Left lung (tissue), 4 donors: ENCODE measurements at regions not wholly inside any gene's neighbourhood (a gene's known extent, or its start where the extent isn't known, plus 50 kb on each side); places are given as distances from the start of the nearest gene placed in this dataset.

ENCODE experiments used
- ATAC-seq: fragments of 200-7000 bp; cut with Tn5 transposase; one replicate; pipeline ENCODE4 v1.9.1; 2020; ENCODE audit warnings: moderate library complexity
- DNase-seq, 4 donors: peaks; one replicate each; pipeline ENCODE4 v3.0.0-alpha.2; 2013 to 2020
- H3K27ac ChIP-seq, 2 donors: fragments of 200-600 bp; sonication (generic) in 1 of 2; one replicate each; pipeline versions ENCODE4 v1.5.0 to v1.8.0; 2020 to 2021
- H3K27me3 ChIP-seq, 2 donors: fragments of 200-600 bp; sonication (generic) in 1 of 2; one replicate each; pipeline versions ENCODE4 v1.5.0 to v1.8.0; 2020 to 2021
- H3K36me3 ChIP-seq, 2 donors: fragments of 200-600 bp; sonication (generic) in 1 of 2; one replicate each; pipeline versions ENCODE4 v1.5.0 to v1.8.0; 2020 to 2021
- H3K4me1 ChIP-seq, 2 donors: fragments of 200-600 bp; one replicate each; pipeline ENCODE4 v1.8.0; 2021
- H3K4me3 ChIP-seq, 2 donors: fragments of 200-600 bp; sonication (generic) in 1 of 2; one replicate each; pipeline versions ENCODE4 v1.5.0 to v1.8.0; 2020 to 2021; ENCODE audit warnings: mild to moderate bottlenecking in 1 of 2
- H3K9me3 ChIP-seq, 2 donors: fragments of 200-600 bp; sonication (generic) in 1 of 2; one replicate each; pipeline versions ENCODE4 v1.5.0 to v1.8.0; 2020 to 2021
- intact Hi-C, 2 donors: fragments of 100-400 bp; cut with DNase I; formaldehyde crosslinking; loops; one replicate each; pipeline versions ENCODE4 v1.11.2 to v1.14.2; 2022
- TF ChIP-seq, protein P1 (sequence below), 2 donors: fragments of 200-600 bp; sonication (generic) in 1 of 2; IDR thresholded peaks; one replicate each; pipeline versions ENCODE4 v1.5.0 to v1.8.0; 2021; ENCODE audit warnings: antibody characterized with exemption in 2 of 2
- donor health status: DM: no; HTN: yes; CAD: no.
- donor health status: DM: no; HTN: no; CAD: no.

- Histone ChIP-seq H3K4me3 (no peak overlapping the region), H3K36me3 (no peaks in the 10 kb centered on the region), H3K4me1 (no peaks in the 10 kb centered on the region), H3K9me3 (no peaks in the 10 kb centered on the region), H3K27ac (no peak overlapping the region), H3K27me3 (no peaks in the 10 kb centered on the region)
- intact Hi-C loops = no loop called here
- TF ChIP-seq, protein P1, sequence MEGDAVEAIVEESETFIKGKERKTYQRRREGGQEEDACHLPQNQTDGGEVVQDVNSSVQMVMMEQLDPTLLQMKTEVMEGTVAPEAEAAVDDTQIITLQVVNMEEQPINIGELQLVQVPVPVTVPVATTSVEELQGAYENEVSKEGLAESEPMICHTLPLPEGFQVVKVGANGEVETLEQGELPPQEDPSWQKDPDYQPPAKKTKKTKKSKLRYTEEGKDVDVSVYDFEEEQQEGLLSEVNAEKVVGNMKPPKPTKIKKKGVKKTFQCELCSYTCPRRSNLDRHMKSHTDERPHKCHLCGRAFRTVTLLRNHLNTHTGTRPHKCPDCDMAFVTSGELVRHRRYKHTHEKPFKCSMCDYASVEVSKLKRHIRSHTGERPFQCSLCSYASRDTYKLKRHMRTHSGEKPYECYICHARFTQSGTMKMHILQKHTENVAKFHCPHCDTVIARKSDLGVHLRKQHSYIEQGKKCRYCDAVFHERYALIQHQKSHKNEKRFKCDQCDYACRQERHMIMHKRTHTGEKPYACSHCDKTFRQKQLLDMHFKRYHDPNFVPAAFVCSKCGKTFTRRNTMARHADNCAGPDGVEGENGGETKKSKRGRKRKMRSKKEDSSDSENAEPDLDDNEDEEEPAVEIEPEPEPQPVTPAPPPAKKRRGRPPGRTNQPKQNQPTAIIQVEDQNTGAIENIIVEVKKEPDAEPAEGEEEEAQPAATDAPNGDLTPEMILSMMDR (IDR thresholded peaks at IDR 0.05) = no peak
- DNase-seq = no peak
- no peak for ATAC-seq
These were observed 82.2 kb downstream of the MRPL32 start for GRCh38 chr7:43014406-43014805.

DNA sequence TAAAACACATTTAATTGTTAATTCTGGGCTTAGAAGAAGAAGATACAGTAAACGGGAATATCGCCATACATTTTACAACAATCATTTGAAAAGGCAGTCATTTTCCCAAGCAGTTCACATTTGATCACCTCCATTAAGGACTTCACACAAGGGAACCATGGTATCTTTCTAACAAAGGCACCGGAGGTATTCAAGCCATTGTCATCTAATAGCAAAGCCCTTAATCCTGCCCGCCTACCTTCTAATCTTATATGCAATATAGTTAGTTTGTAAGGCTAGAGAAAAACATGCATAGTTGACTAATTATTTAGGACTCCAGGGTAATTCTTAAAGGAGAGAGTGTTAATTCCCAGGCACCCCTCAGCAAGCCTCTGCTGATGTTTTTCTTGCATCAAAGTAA is 83.1 kb downstream of the MRPL32 start:
- ATAC-seq (no peak), DNase-seq (no peak)
- intact Hi-C loops = no loop called here
- no peak overlapping the region for H3K4me3 ChIP-seq
- no peaks in the 10 kb centered on the region for H3K9me3 ChIP-seq
- H3K27ac ChIP-seq = no peak overlapping the region
- H3K27me3 ChIP-seq = no peaks in the 10 kb centered on the region
- no peaks in the 10 kb centered on the region for H3K4me1 ChIP-seq
- no peaks in the 10 kb centered on the region for H3K36me3 ChIP-seq
- TF ChIP-seq, protein P1 (IDR thresholded peaks at IDR 0.05) = no peak

DNA sequence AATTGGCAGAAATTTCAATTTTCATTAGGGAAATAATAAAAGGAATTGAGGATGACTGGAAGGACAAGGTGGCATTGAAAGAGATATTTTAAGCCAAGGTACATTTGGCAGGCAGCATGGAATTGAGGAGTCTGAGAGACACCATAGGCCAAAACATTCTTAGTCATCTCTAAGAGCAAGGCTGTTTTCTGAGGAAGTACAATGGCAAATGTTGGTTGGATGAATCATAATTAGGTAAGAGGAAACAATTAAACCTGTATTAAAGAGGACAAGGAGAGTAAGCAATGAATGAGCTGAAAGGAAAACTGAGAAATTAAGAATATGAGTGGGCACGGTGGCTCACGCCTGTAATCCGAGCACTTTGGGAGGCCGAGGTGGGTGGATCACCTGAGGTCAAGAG is 86.3 kb downstream of the MRPL32 start:
- no peaks in the 10 kb centered on the region for H3K36me3 ChIP-seq
- H3K9me3 ChIP-seq = no peaks in the 10 kb centered on the region
- DNase-seq (no peak), ATAC-seq (no peak)
- no peaks in the 10 kb centered on the region for H3K4me1 ChIP-seq
- intact Hi-C loops = no loop called here
- TF ChIP-seq, protein P1 (IDR thresholded peaks at IDR 0.05) = no peak
- no peaks in the 10 kb centered on the region for H3K27me3 ChIP-seq
- H3K27ac ChIP-seq = no peak overlapping the region
- H3K4me3 ChIP-seq = no peak overlapping the region

DNA sequence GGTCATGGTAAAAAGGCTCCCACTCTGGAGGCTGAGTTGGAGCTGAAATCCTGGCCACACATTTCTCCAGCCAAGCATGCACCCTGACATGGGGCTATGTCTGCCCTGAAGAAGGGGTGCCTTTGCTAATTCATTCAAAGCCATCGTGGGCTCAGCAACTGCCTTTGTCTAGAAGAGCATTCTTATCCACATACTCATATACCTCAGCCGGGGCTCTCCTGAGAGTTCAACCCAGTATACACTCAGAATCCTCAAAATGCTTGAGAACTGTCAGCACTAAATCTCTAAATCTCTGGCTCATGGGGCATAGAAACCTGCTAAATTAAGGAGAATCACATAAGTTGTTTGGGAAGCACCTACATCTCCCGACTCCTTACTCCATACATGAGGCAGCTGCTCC is 89.3 kb downstream of the MRPL32 start:
- no peak for ATAC-seq
- Histone ChIP-seq H3K27me3 (no peaks in the 10 kb centered on the region), H3K27ac (no peak overlapping the region), H3K9me3 (no peaks in the 10 kb centered on the region), H3K4me1 (no peaks in the 10 kb centered on the region), H3K36me3 (no peaks in the 10 kb centered on the region), H3K4me3 (no peak overlapping the region)
- TF ChIP-seq, protein P1 (IDR thresholded peaks at IDR 0.05) = no peak
- intact Hi-C loops = no loop called here
- DNase-seq = no peak

DNA sequence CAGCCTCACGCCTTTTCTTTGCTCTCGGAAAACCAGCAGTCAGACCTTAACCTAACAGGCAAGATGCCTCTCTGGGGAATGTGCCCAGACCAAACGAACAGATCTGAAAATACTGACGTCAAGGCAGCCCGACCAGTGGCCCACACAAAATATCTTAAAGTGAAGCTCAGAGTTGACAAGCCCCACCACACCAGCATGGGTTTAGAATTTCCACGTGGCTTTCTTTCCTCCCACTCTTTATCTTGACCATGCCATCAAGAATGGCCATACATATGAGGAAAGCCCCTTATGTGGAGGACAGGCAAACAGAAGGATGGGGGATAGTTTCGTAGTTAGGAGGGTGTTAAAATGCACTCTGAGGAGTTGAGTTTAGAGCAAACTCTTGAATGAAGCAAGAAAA is 89.8 kb downstream of the MRPL32 start:
- no peaks in the 10 kb centered on the region for H3K4me1 ChIP-seq
- no peaks in the 10 kb centered on the region for H3K27me3 ChIP-seq
- TF ChIP-seq, protein P1 (IDR thresholded peaks at IDR 0.05) = no peak
- ATAC-seq (no peak), DNase-seq (no peak)
- no peaks in the 10 kb centered on the region for H3K36me3 ChIP-seq
- H3K4me3 ChIP-seq = no peak overlapping the region
- H3K9me3 ChIP-seq = no peaks in the 10 kb centered on the region
- intact Hi-C loops = no loop called here
- no peak overlapping the region for H3K27ac ChIP-seq
